ENCODE measurements at regions not wholly inside any gene's neighbourhood (a gene's known extent, or its start where the extent isn't known, plus 50 kb on each side); places are given as distances from the start of the nearest gene placed in this dataset.
"Not testable (repeated sequence)": the region's sequence is repeated elsewhere in the genome, so short reads cannot be mapped to it uniquely, and the experiment has no call there.

- DNase-seq (ENCODE audit: low read depth in 2 of 3, low spot score in 2 of 3), result no peak
Measured at GRCh38 chr16:5763176-5763575, 665.6 kb upstream of the EEF2KMT start.

- no peak for DNase-seq (ENCODE audit: low read depth in 2 of 3, low spot score in 2 of 3)
Measured at GRCh38 chr16:5762362-5762761, 664.8 kb upstream of the EEF2KMT start.

DNA sequence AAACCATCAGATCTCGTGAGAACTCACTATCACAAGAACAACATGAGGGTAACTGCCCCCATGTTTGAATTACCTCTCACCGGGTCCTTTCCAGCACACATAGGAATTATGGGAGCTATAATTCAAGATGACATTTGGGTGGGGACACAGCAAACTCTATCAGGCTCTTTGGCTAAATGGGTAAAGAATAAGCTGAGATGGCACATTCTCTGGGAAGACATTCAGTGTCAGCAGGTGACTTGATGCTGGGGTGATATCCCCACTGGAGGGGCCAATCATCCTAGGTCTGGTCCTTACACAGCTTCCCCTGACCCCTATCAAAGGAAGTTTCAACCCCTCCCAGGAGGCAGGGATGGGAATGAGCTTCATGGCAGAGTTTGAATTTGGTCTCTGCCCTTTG, 664.0 kb upstream of the EEF2KMT start:
- DNase-seq (ENCODE audit: low read depth in 2 of 3, low spot score in 2 of 3), result no peak

DNA sequence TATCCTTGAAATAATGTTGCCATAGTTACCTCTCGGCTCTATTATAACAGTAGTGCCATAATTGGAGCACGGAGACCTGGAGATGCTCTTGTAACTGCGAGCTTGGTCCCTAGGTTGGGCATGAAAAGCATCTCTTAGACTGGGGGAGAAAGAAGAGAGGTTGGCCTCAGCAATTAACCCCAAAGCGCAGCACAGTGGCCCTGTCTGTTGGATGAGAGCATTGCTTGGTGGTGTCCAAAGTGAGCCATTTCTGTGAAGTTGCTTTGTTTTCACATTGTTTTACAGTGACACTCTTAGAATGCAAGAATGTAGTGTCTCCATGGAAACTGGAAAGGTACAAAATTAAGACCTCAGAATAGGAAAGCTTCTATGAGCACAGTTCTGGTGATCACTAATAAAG, 660.7 kb upstream of the EEF2KMT start:
- no peak for DNase-seq (ENCODE audit: low read depth in 2 of 3, low spot score in 2 of 3)

DNA sequence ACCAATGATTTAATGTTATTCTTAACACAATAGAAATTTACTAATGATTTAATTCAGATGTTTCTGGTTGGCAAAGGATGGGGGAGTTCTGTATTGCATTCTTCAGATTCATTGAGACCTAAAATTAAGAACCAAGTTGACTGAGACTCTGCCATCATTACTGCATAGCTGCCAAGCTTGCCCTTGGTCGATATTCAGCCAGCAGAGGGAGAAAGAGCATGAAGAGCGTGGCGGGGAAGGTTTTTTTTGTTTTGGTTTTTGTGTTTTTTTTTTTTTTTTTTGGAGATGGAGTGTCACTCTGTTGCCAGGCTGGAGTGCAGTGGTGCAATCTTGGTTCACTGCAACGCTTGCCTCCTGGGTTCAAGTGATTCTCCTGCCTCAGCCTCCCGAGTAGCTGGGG, 659.4 kb upstream of the EEF2KMT start:
- no peak for DNase-seq (ENCODE audit: low read depth in 2 of 3, low spot score in 2 of 3)

- no peak for DNase-seq (ENCODE audit: low read depth in 2 of 3, low spot score in 2 of 3)
Measured at GRCh38 chr16:5753381-5753780, 655.8 kb upstream of the EEF2KMT start.

GRCh38 chr16:5751216-5751615, 653.6 kb upstream of the EEF2KMT start:
- DNase-seq (ENCODE audit: low read depth in 2 of 3, low spot score in 2 of 3), result no peak

DNA sequence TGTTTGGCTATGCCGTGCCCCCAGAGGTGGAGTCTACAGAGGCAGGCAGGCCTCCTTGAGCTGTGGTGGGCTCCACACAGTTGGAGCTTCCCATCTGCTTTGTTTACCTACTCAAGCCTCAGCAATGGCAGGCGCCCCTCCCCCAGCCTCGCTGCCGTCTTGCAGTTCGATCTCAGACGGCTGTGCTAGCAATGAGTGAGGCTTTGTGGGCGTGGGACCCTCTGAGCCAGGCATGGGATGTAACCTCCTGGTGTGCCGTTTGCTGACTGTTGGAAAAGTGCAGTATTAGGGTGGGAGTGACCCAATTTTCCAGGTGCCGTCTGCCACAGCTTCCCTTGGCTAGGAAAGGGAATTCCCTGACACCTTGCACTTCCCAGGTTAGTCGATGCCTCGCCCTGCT, 652.8 kb upstream of the EEF2KMT start:
- DNase-seq (ENCODE audit: low read depth in 2 of 3, low spot score in 2 of 3), result not testable (repeated sequence)

DNA sequence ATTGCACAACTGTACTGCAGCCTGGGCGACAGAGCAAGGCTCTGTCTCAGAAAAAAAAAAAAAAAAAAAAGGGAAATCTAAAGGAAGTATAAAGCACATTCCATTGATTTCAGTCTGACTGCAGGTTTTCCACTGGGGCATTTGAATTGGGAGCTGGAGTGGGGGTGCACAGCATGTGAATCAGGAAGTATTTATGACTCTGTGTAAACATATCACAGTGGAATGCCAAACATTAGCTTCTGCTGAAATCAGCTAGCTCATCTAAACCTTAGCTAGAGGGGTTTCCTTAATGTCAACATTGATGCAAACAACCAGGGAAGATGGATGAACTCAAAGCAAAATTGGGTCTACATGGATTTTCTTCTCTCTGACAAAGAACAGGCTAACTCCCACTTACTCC, 641.0 kb upstream of the EEF2KMT start:
- DNase-seq (ENCODE audit: low read depth in 2 of 3, low spot score in 2 of 3), result no peak

DNA sequence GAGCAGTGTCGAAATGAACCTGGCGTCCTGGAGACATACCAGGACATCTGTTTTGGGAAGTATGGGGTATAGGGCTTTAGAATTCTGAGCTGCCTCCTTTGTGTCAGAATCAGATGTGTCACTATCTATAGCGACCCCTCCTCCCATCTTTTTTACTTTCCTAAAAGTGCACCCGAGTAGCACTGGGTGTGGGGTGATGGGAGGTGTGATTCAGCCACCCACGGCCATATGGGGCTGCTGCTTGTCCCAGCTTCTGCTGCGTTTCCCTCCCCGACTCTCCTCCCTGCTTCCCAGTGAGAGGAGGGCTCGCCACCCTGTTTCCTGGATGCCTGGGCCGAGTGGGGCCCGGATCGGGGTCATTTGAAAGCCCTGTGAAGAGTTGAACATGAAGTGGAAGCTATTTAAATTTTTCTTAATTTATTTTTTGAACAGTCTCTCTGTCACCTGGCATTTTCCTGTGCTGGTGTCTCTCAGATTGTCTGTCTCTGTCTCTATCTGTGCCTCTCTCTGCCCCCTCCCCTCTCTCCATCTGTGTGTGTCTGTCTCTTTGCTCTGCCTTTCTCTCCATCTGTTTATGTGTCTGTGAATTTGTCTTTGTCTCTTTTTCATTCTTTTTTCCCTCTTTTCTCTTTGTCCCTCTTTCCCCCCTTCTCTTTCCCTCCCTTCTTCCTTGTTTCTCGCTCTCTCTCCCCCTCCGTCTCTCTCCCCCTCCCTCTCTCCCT, 638.8 kb upstream of the EEF2KMT start:
- no peak for DNase-seq (ENCODE audit: low read depth in 2 of 3, low spot score in 2 of 3)

DNA sequence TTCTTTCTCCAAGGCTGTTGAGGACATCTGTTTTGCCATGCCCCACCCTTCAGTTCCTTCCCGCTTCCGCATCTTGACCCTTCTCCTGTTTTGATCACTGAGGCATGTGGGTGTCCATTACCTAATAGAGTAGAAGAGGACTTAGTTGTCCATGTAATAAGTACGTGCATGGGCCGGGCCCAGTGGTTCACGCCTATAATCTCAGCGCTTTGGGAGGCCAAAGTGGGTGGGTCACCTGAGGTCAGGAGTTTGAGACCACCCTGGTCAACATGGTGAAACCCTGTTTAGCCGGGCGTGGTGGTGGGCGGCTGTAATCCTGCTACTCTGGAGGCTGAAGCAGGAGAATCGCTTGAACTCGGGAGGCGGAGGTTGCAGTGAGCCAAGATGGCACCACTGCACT, 637.8 kb upstream of the EEF2KMT start:
- DNase-seq (ENCODE audit: low read depth in 2 of 3, low spot score in 2 of 3), result no peak

DNA sequence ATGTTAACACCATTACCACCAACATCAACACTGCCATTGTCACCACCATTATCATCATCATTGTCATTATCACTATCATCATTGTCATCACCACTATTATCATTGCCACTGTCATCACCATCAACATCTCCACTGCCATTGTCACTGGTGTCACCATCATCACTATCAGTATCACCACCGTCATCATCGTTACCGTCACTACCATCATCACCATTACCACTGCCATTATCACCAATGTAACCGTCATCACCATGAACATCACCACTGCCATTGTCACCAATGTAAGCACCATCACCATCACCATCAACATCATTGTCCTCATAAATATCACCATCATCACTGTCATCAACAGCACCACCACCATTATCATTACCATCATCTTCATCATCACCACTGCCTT, 633.2 kb upstream of the EEF2KMT start:
- no peak for DNase-seq (ENCODE audit: low read depth in 2 of 3, low spot score in 2 of 3)

- DNase-seq (ENCODE audit: low read depth in 2 of 3, low spot score in 2 of 3), result no peak
Measured at GRCh38 chr16:5722116-5722619, 624.6 kb upstream of the EEF2KMT start.

DNA sequence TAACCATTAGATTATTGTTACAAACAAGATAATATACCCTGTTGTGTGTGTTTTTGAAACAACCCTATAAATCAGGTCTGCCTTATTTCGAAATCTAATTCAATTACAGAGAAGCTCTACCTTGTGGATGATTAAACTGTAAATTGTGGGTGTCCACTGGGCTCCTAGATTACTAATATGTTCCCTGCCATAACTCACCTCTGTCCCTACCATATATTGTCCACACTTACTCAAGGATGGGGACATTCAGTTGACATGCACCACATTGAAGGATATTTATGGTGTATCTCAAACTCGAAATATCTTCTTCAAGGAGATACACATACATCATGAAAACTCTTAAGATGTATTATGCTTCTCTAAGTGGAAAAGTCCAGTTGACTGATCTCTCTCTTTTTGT, 617.6 kb upstream of the EEF2KMT start:
- no peak for DNase-seq (ENCODE audit: low read depth in 2 of 3, low spot score in 2 of 3)

DNA sequence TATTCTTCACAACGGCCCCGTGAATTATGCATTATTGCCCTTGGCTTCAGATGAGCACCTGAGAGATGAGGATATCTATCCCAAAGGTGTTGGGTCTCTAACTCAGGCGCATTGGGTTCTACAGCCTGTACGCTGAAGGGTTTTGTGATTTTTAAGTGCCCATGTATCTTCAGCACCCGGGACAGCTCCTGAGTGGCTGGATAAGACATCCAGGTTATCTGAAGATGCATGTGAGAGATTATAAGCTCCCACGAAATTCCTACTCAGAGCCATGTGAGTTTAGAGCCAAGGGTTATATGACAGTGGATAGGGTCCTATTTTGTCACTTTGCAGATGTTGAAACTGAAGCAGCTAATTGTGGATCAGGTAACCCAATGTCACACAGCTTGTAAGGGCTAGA, 612.3 kb upstream of the EEF2KMT start:
- peak in 1 of 3 donors; percentile 5 for DNase-seq (ENCODE audit: low read depth in 2 of 3, low spot score in 2 of 3)

GRCh38 chr16:5706211-5706610, 608.6 kb upstream of the EEF2KMT start:
- no peak for DNase-seq (ENCODE audit: low read depth in 2 of 3, low spot score in 2 of 3)

DNA sequence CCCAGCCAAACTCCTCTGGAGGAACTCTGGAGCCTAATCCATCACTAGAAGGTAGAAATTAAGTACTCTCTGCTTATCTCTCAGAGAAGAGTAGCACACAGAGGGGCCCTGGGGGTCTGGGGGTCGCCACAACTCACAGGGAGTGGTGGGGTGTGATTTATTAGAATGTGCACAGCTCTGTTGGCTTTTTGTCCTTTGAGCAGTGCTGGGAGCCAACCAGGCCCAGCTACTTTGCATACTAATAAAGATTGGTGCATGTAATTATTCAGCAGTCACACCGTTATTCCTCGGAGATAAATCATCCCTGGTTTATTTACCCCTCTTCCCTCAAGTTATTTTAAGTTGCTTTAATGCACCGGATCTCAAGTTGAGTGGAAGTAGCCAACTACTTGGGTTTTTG, 606.7 kb upstream of the EEF2KMT start:
- no peak for DNase-seq (ENCODE audit: low read depth in 2 of 3, low spot score in 2 of 3)

- no peak for DNase-seq (ENCODE audit: low read depth in 2 of 3, low spot score in 2 of 3)
Measured at GRCh38 chr16:5693426-5693825, 595.8 kb upstream of the EEF2KMT start.

DNA sequence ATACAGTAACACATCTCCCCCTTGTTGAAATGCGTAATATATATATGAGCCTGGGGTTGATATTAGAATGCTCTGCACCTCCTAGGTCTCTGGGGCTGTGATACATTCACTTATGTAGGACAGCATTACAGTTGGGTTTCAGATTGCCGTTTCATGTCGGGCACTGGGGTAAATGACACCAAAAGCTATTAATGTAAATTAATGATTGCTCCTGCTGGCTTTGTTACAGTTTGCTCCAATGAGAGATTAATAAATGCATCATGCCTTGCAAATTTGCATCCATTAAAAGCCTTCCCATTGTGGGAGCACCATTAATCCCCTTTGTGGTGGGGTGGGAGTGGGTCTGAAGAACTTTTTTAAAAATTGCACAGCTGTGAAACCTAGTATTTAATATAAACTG, 584.4 kb upstream of the EEF2KMT start:
- no peak for DNase-seq (ENCODE audit: low read depth in 2 of 3, low spot score in 2 of 3)

GRCh38 chr16:5678371-5678770, 580.8 kb upstream of the EEF2KMT start:
- no peak for DNase-seq (ENCODE audit: low read depth in 2 of 3, low spot score in 2 of 3)

- no peak for DNase-seq (ENCODE audit: low read depth in 2 of 3, low spot score in 2 of 3)
Measured at GRCh38 chr16:5671421-5671820, 573.8 kb upstream of the EEF2KMT start.

GRCh38 chr16:5670198-5670597, 572.6 kb upstream of the EEF2KMT start:
- no peak for DNase-seq (ENCODE audit: low read depth in 2 of 3, low spot score in 2 of 3)

- DNase-seq (ENCODE audit: low read depth in 2 of 3, low spot score in 2 of 3), result no peak
Measured at GRCh38 chr16:5668553-5668952, 571.0 kb upstream of the EEF2KMT start.
